Testis (tissue), 2 donors: ENCODE measurements at regions not wholly inside any gene's neighbourhood (a gene's known extent, or its start where the extent isn't known, plus 50 kb on each side); places are given as distances from the start of the nearest gene placed in this dataset.

Experiments
- DNase-seq: peaks from one replicate; pipeline ENCODE4 v3.0.0-alpha.2; 2019
- H3K27ac ChIP-seq, 2 donors: fragments of 200-600 bp; sonication (generic); one replicate each; pipeline ENCODE4 v1.5.1; 2019
- H3K27me3 ChIP-seq: fragments of 200-600 bp; sonication (generic); one replicate; pipeline ENCODE4 v1.5.1; 2019
- H3K36me3 ChIP-seq: fragments of 200-600 bp; sonication (generic); one replicate; pipeline ENCODE4 v1.5.1; 2017; ENCODE audit warnings: low read depth; ENCODE audit errors: missing control alignments
- H3K4me1 ChIP-seq: fragments of 200-600 bp; sonication (generic); one replicate; pipeline ENCODE4 v1.5.1; 2019
- H3K4me3 ChIP-seq, 2 donors: fragments of 200-600 bp; sonication (generic); one replicate each; pipeline ENCODE4 v1.5.1; 2017 to 2019
- H3K9me3 ChIP-seq: fragments of 200-600 bp; sonication (generic); one replicate; pipeline ENCODE4 v1.5.1; 2017
- POLR2A ChIP-seq: fragments of 450-650 bp; IDR thresholded peaks from one replicate; pipeline ENCODE4 v1.6.1; 2017; ENCODE audit warnings: antibody characterized with exemption, mild to moderate bottlenecking, moderate library complexity
- WGBS, 2 donors: methylation state at CpG; one replicate each; pipeline ENCODE4 v1.1.5; 2018; 5-methylcytosine and 5-hydroxymethylcytosine counted together
- intact Hi-C: fragments of 100-400 bp; cut with DNase I; formaldehyde crosslinking; loops from one replicate; pipeline ENCODE4 v1.15.1; 2023; ENCODE audit warnings: low total_unique reads
- TF ChIP-seq, protein P1 (sequence below), 3 experiments: fragments of 450-650 bp in 2 of 3; fragments of 200-600 bp in 1 of 3; sonication (generic) in 1 of 3; IDR thresholded peaks; one replicate each; pipeline ENCODE4 v1.5.1; 2016 to 2019; ENCODE audit warnings: antibody characterized with exemption in 3 of 3, mild to moderate bottlenecking in 2 of 3, moderate library complexity in 1 of 3

DNA sequence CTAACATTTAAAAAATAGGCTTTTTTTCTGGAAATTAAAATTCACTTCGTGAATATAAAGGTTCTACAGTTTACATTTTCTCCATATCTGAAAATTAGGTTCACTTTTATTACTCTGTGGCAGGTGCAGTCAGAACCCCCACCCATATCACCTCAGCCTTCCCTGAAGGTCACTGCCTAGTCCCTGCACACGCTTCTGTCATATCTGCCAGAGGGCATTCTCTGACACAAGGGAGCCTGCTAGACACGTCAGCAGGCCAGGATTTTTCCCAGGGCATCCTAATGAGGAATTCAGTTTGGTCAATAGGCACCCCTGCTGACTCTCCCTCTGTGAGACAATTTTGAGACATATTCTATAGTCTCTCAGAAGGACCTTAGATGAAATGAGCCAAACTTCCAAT is 475.7 kb upstream of the PKDCC start:
- DNase-seq = no peak
- 56 to 73% methylated on average over 3 of the region's 3 CpGs for WGBS, 2 donors
- TF ChIP-seq, protein P1, sequence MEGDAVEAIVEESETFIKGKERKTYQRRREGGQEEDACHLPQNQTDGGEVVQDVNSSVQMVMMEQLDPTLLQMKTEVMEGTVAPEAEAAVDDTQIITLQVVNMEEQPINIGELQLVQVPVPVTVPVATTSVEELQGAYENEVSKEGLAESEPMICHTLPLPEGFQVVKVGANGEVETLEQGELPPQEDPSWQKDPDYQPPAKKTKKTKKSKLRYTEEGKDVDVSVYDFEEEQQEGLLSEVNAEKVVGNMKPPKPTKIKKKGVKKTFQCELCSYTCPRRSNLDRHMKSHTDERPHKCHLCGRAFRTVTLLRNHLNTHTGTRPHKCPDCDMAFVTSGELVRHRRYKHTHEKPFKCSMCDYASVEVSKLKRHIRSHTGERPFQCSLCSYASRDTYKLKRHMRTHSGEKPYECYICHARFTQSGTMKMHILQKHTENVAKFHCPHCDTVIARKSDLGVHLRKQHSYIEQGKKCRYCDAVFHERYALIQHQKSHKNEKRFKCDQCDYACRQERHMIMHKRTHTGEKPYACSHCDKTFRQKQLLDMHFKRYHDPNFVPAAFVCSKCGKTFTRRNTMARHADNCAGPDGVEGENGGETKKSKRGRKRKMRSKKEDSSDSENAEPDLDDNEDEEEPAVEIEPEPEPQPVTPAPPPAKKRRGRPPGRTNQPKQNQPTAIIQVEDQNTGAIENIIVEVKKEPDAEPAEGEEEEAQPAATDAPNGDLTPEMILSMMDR (IDR thresholded peaks at IDR 0.05) = no peak
- no peak for TF ChIP-seq POLR2A
- Histone ChIP-seq H3K27me3 (no peaks in the 10 kb centered on the region), H3K36me3 (no peaks in the 10 kb centered on the region), H3K9me3 (no peaks in the 10 kb centered on the region), H3K27ac (no peak overlapping the region), H3K4me3 (no peak overlapping the region), H3K4me1 (no peaks in the 10 kb centered on the region)
- intact Hi-C loops = no loop called here

DNA sequence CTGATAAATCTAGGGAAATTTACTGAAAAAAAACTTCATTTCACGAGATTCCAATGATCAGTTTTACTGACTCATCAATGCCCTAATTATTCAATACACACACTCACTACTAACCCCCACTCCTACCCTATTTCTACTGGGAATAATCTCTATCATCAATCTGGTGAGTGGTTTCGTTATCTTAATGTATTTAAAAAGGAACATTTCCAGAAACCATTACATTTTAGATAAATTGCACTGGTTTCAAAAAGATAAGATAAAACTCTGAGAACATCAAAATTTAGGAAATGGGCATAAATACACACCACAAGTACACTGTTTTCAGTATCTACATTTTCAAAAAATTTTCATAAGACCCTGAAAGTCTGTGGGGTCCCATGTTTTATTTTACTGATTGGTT is 471.4 kb upstream of the PKDCC start:
- no peak for DNase-seq
- H3K27ac ChIP-seq = no peak overlapping the region
- intact Hi-C loops = no loop called here
- no peaks in the 10 kb centered on the region for H3K36me3 ChIP-seq
- no peaks in the 10 kb centered on the region for H3K4me1 ChIP-seq
- TF ChIP-seq POLR2A = no peak
- TF ChIP-seq, protein P1 (IDR thresholded peaks at IDR 0.05) = no peak
- no peaks in the 10 kb centered on the region for H3K9me3 ChIP-seq
- H3K27me3 ChIP-seq = no peaks in the 10 kb centered on the region
- WGBS, 2 donors = 84 to 85% methylated on average over 2 of the region's 2 CpGs
- H3K4me3 ChIP-seq = no peak overlapping the region

DNA sequence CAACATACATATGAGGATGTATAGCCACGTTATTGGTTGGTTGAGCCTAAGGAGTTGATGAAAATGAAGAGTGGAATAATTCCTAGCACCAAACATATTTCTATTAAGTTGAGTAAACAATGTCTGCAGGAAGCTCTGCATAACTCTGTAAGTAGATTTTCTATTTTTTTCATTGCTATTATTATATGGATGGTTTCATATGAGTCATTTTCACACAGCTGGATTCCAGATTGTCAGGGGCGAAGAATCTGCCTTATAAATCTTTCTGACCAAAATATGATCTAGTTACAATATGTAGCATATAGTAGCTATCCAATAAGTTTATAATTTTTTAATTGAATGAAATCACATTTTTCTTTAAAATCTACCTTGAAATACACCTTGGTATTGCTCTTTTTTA is 468.0 kb upstream of the PKDCC start:
- WGBS, 2 donors = 90 to 94% methylated on average over 2 of the region's 2 CpGs
- no peak overlapping the region for H3K4me3 ChIP-seq
- intact Hi-C loops = no loop called here
- H3K27ac ChIP-seq = no peak overlapping the region
- H3K4me1 ChIP-seq = no peaks in the 10 kb centered on the region
- no peaks in the 10 kb centered on the region for H3K36me3 ChIP-seq
- no peak for TF ChIP-seq POLR2A
- TF ChIP-seq, protein P1 (IDR thresholded peaks at IDR 0.05) = no peak
- no peaks in the 10 kb centered on the region for H3K9me3 ChIP-seq
- DNase-seq = no peak
- H3K27me3 ChIP-seq = no peaks in the 10 kb centered on the region

- no peaks in the 10 kb centered on the region for H3K4me1 ChIP-seq
- no peaks in the 10 kb centered on the region for H3K27me3 ChIP-seq
- intact Hi-C loops = no loop called here
- no peaks in the 10 kb centered on the region for H3K9me3 ChIP-seq
- no peaks in the 10 kb centered on the region for H3K36me3 ChIP-seq
- no peak overlapping the region for H3K4me3 ChIP-seq
- 79 to 92% methylated on average over 4 of the region's 4 CpGs for WGBS, 2 donors
- H3K27ac ChIP-seq = no peak overlapping the region
- no peak for TF ChIP-seq POLR2A
- TF ChIP-seq, protein P1 (IDR thresholded peaks at IDR 0.05) = no peak
- no peak for DNase-seq
These were observed 467.0 kb upstream of the PKDCC start for GRCh38 chr2:41580806-41581205.

GRCh38 chr2:41595240-41595639 is 452.6 kb upstream of the PKDCC start:
- no peaks in the 10 kb centered on the region for H3K36me3 ChIP-seq
- H3K27me3 ChIP-seq = no peaks in the 10 kb centered on the region
- H3K4me1 ChIP-seq = peaks cover 38% of the 10 kb centered on the region
- TF ChIP-seq, protein P1 (IDR thresholded peaks at IDR 0.05) = no peak
- no peak for TF ChIP-seq POLR2A
- DNase-seq = no peak
- WGBS, 2 donors = 52 to 85% methylated on average over 1 of the region's 1 CpG
- H3K4me3 ChIP-seq = no peak overlapping the region
- intact Hi-C loops = no loop called here
- H3K9me3 ChIP-seq = no peaks in the 10 kb centered on the region
- peak overlapping the region in 1 of 2 donors; percentile 87 for H3K27ac ChIP-seq
